NB4 (cell line): ENCODE measurements at regions not wholly inside any gene's neighbourhood (a gene's known extent, or its start where the extent isn't known, plus 50 kb on each side); places are given as distances from the start of the nearest gene placed in this dataset.

Experiments
- CTCF ChIP-seq: IDR thresholded peaks from one replicate; pipeline ENCODE4 v1.5.1; 2012; ENCODE audit warnings: low read depth, low read length
- MAX ChIP-seq: IDR thresholded peaks from 2 replicates; pipeline ENCODE4 v1.6.1; 2011; ENCODE audit warnings: low read depth, low read length
- MYC ChIP-seq: IDR thresholded peaks from 2 replicates; pipeline ENCODE4 v1.6.1; 2011; ENCODE audit warnings: low read depth, low read length
- POLR2A ChIP-seq: IDR thresholded peaks from 2 replicates; pipeline ENCODE4 v1.6.1; 2011; ENCODE audit warnings: mild to moderate bottlenecking; ENCODE audit not compliant: insufficient read length; ENCODE audit errors: extremely low read depth

GRCh38 chr13:65551208-65551607, 1678.9 kb downstream of the PCDH9 start:
- TF ChIP-seq CTCF (no peak), POLR2A (no peak), MYC (no peak), MAX (no peak)
